Transverse colon (tissue), 4 donors: ENCODE measurements at regions not wholly inside any gene's neighbourhood (a gene's known extent, or its start where the extent isn't known, plus 50 kb on each side); places are given as distances from the start of the nearest gene placed in this dataset.

Source experiments
- DNase-seq: peaks from one replicate; pipeline ENCODE4 v3.0.0-alpha.2; 2019
- H3K27ac ChIP-seq, 4 donors: fragments of 200-600 bp; sonication (generic); 2 replicates each; pipeline ENCODE4 v1.5.1; 2016 to 2018; ENCODE audit warnings: inconsistent platforms in 4 of 4
- H3K27me3 ChIP-seq: fragments of 200-600 bp; sonication (generic); 2 replicates; pipeline ENCODE4 v1.5.1; 2017; ENCODE audit warnings: inconsistent platforms
- H3K36me3 ChIP-seq, 4 donors: fragments of 200-600 bp; sonication (generic); 2 replicates each; pipeline ENCODE4 v1.5.1; 2017 to 2019; ENCODE audit warnings: inconsistent platforms in 4 of 4
- H3K4me1 ChIP-seq, 4 donors: fragments of 200-600 bp; sonication (generic); 2 replicates each; pipeline ENCODE4 v1.5.1; 2017 to 2020; ENCODE audit warnings: inconsistent platforms in 4 of 4
- H3K4me3 ChIP-seq, 4 donors: fragments of 200-600 bp; sonication (generic); 1 replicate in 1 of 4; 2 replicates in 3 of 4; pipeline versions ENCODE4 v1.5.1 to v1.6.1; 2017 to 2019; ENCODE audit warnings: inconsistent platforms in 4 of 4
- H3K9me3 ChIP-seq, 2 donors: fragments of 200-600 bp; sonication (generic); 2 replicates each; pipeline ENCODE4 v1.5.1; 2017 to 2019; ENCODE audit warnings: inconsistent platforms in 2 of 2
- EP300 ChIP-seq: sonication (generic); formaldehyde crosslinking; IDR thresholded peaks from one replicate; pipeline ENCODE4 v1.6.1; 2017; ENCODE audit warnings: antibody characterized with exemption, low read depth
- POLR2A ChIP-seq: fragments of 450-650 bp; IDR thresholded peaks from one replicate; pipeline ENCODE4 v1.6.1; 2016; ENCODE audit warnings: antibody characterized with exemption, mild to moderate bottlenecking, moderate library complexity
- POLR2AphosphoS5 ChIP-seq, 3 donors: sonication (generic); formaldehyde crosslinking; IDR thresholded peaks; one replicate each; pipeline ENCODE4 v1.6.1; 2016; ENCODE audit warnings: antibody characterized with exemption in 3 of 3
- WGBS, 2 donors: methylation state at CpG; one replicate each; pipeline ENCODE4 v1.1.5; 2018; ENCODE audit warnings: low coverage in 1 of 2; 5-methylcytosine and 5-hydroxymethylcytosine counted together
- in situ Hi-C, 4 donors: fragments of 200-750 bp; cut with MboI; loops; one replicate each; pipeline versions ENCODE4 v1.15.0 to v1.15.1; 2017; ENCODE audit warnings: low sequenced_read_pairs in 3 of 4, low pct_ligation_motif_present in 1 of 4, low pct_unique_long_range_greater_than_20kb in 1 of 4
- intact Hi-C: fragments of 100-400 bp; cut with DNase I; formaldehyde crosslinking; loops from one replicate; pipeline ENCODE4 v1.15.1; 2023; ENCODE audit warnings: low total_unique reads
- TF ChIP-seq, protein P1 (sequence below), 5 experiments: fragments of 200-600 bp in 3 of 5; fragments of 450-650 bp in 2 of 5; sonication (generic) in 3 of 5; IDR thresholded peaks; 1 replicate in 2 of 5; 2 replicates in 3 of 5; pipeline ENCODE4 v1.5.1; 2016 to 2017; ENCODE audit warnings: antibody characterized with exemption in 5 of 5, inconsistent platforms in 3 of 5, mild to moderate bottlenecking in 2 of 5, moderate library complexity in 1 of 5

DNA sequence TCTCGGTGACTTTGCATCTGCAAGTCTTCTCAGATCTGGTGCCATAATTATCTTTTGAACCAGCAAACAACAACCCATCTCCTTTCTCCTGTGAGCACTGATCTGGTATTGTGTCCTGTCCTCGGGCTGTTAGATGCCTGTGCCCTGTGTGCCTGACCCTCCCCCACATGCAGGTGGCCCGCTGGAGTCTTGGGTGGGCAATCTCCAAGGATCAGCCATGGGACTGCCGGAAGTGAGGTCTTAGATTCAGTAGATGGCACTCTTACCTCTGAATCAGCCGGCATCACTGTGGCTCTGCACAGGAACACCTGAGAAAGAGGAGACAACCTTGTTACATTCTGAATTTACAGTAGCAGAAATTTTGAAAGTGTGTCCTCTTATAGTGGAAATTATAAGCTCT lies 172.4 kb downstream of the IRX2 start:
- 32 to 54% methylated on average over 3 to 5 of the region's 5 CpGs for WGBS, 2 donors
- intact Hi-C loops: no loop called here
- no peak for DNase-seq
- H3K9me3 ChIP-seq: no peaks in the 10 kb centered on the region
- H3K27ac ChIP-seq: no peak overlapping the region
- in situ Hi-C loops: no loop called here
- TF ChIP-seq POLR2A: no peak
- TF ChIP-seq, protein P1, sequence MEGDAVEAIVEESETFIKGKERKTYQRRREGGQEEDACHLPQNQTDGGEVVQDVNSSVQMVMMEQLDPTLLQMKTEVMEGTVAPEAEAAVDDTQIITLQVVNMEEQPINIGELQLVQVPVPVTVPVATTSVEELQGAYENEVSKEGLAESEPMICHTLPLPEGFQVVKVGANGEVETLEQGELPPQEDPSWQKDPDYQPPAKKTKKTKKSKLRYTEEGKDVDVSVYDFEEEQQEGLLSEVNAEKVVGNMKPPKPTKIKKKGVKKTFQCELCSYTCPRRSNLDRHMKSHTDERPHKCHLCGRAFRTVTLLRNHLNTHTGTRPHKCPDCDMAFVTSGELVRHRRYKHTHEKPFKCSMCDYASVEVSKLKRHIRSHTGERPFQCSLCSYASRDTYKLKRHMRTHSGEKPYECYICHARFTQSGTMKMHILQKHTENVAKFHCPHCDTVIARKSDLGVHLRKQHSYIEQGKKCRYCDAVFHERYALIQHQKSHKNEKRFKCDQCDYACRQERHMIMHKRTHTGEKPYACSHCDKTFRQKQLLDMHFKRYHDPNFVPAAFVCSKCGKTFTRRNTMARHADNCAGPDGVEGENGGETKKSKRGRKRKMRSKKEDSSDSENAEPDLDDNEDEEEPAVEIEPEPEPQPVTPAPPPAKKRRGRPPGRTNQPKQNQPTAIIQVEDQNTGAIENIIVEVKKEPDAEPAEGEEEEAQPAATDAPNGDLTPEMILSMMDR (IDR thresholded peaks at IDR 0.05): no peak
- no peak for TF ChIP-seq POLR2AphosphoS5 (IDR thresholded peaks at IDR 0.05)
- no peak for TF ChIP-seq EP300
- H3K36me3 ChIP-seq: no peaks in the 10 kb centered on the region
- H3K4me1 ChIP-seq: no peaks in the 10 kb centered on the region
- no peaks in the 10 kb centered on the region for H3K27me3 ChIP-seq
- no peak overlapping the region for H3K4me3 ChIP-seq

DNA sequence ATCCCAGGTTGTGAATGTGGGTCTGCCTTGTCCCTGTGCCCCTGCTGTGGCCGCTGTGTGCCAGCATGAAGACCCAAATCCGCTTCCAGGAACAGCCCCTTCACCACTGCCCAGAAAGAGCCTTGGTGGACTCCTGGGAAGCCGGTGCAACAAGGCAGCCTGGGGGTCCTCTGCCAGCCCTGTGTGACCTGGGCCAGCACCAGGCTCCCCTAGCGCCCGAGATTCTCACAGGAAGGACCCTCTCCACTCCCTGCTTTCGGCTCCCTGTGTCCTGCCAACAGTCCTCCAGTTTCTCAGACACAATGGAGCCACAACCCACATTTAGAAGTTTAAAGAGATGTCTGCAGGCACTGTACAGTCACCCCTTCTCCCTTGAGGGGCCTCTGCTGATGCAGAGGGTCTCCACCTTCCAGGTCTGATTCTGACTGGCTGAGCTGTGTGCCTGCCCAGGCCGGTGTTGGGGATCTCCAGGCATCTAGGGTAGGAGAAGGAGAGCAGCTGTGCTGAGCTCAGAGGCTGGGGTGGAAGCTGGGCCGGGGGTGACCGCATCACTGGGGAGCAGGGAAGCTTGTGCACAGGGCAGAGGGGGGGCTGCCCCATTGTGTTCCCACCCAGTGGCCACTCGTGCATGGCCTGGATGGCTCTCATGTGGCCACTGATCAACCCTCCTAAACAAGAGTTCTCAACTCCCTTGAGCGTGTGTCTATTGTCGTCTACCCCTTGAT lies 174.0 kb downstream of the IRX2 start:
- no peaks in the 10 kb centered on the region for H3K36me3 ChIP-seq
- WGBS, 2 donors: 77 to 100% methylated on average over 1 to 12 of the region's 12 CpGs
- no peak for TF ChIP-seq POLR2AphosphoS5 (IDR thresholded peaks at IDR 0.05)
- TF ChIP-seq EP300: no peak
- TF ChIP-seq, protein P1 (IDR thresholded peaks at IDR 0.05): no peak
- no peak for TF ChIP-seq POLR2A
- no peak for DNase-seq
- H3K4me3 ChIP-seq: no peak overlapping the region
- in situ Hi-C loops (no loop called here), intact Hi-C loops (no loop called here)
- no peaks in the 10 kb centered on the region for H3K4me1 ChIP-seq
- no peaks in the 10 kb centered on the region for H3K9me3 ChIP-seq
- H3K27me3 ChIP-seq: no peaks in the 10 kb centered on the region
- no peak overlapping the region for H3K27ac ChIP-seq

DNA sequence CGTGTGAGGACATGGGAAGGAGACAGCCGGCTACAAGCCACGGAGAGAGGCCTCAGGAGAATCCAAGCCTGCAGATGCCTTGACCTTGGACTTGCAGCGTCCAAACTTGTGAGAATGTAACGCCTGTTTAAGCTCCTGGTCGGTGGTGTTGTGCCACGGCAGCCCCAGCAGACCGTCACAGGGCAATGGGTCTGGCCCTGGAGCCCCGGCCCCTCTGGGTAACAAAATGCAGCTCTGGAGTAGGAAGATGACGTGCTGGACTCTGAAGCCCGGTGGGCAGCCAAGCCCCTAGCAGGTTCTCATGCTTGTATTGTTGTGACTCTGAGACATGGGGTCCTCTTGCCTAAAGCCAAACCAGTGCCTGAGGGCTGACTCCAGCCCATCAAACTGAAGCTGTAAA lies 174.7 kb downstream of the IRX2 start:
- intact Hi-C loops: no loop called here
- 70% methylated on average over 3 to 11 of the region's 11 CpGs for WGBS, 2 donors
- DNase-seq: no peak
- Histone ChIP-seq H3K4me3 (no peak overlapping the region), H3K9me3 (no peaks in the 10 kb centered on the region), H3K36me3 (no peaks in the 10 kb centered on the region), H3K27me3 (no peaks in the 10 kb centered on the region), H3K27ac (no peak overlapping the region), H3K4me1 (no peaks in the 10 kb centered on the region)
- in situ Hi-C loops: no loop called here
- TF ChIP-seq POLR2A (no peak), POLR2AphosphoS5 (IDR thresholded peaks at IDR 0.05) (no peak), EP300 (no peak)
- TF ChIP-seq, protein P1 (IDR thresholded peaks at IDR 0.05): no peak

DNA sequence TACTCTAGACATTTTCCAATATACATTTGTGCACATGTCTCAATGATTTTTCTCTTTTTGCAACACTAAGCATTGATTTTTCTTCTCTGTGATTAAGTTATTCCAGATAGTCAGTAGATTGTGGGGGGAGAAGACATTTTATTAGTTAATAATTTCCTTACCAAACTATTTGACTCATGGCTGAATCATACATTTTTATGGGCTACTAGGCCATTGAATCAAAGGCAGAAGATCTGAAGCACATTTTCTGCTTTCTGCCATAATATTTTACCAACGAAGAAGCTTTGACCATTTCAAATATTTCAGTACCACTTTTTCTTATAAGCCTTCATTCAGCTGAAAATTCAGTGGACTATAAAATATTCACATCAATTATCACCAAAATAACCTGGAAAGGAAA lies 175.6 kb downstream of the IRX2 start:
- 51 to 83% methylated on average over 1 of the region's 1 CpG for WGBS, 2 donors
- Histone ChIP-seq H3K27ac (no peak overlapping the region), H3K4me1 (no peaks in the 10 kb centered on the region), H3K9me3 (no peaks in the 10 kb centered on the region), H3K4me3 (no peak overlapping the region), H3K27me3 (no peaks in the 10 kb centered on the region), H3K36me3 (no peaks in the 10 kb centered on the region)
- TF ChIP-seq POLR2AphosphoS5 (IDR thresholded peaks at IDR 0.05) (no peak), POLR2A (no peak), EP300 (no peak)
- TF ChIP-seq, protein P1 (IDR thresholded peaks at IDR 0.05): no peak
- DNase-seq: no peak
- in situ Hi-C loops (no loop called here), intact Hi-C loops (no loop called here)
